A549 (cell line): ENCODE measurements at regions not wholly inside any gene's neighbourhood (a gene's known extent, or its start where the extent isn't known, plus 50 kb on each side); places are given as distances from the start of the nearest gene placed in this dataset.

Source experiments
- ATAC-seq, 2 experiments: fragments of 200-7000 bp in 1 of 2; fragments of >200 bp in 1 of 2; cut with Nextera tagmentation in 1 of 2; cut with Tn5 transposase in 1 of 2; 3 replicates each; pipeline versions ENCODE4 v1.8.0 to v1.9.1; 2018 to 2020; ENCODE audit warnings: mild to moderate bottlenecking in 1 of 2, moderate library complexity in 1 of 2
- CTCF ChIA-PET: fragments of 300-600 bp; sonication (Branson Sonifier 250); formaldehyde crosslinking; extraction: SDS; loops from one replicate; lab custom pipeline; 2021; ENCODE audit warnings: antibody characterized with exemption, inconsistent platforms; lab: Yijun Ruan, JAX
- POLR2A ChIA-PET: fragments of 350-600 bp; formaldehyde crosslinking; extraction: SDS; loops from one replicate; lab custom pipeline; 2021; ENCODE audit warnings: antibody characterized with exemption, inconsistent platforms; lab: Yijun Ruan, JAX
- DNase-seq, 2 experiments: peaks; one replicate each; pipeline versions ENCODE4 v3.0.0 to v3.0.0-alpha.2; 2011 to 2016; ENCODE audit warnings: low read depth in 1 of 2, low spot score in 1 of 2
- FAIRE-seq: peaks from 2 replicates; lab custom pipeline; 2011; peaks lifted over from hg19 to GRCh38; lab: Jason Lieb, UNC
- H3K27ac ChIP-seq, 2 experiments: fragments of >200 bp; sonication (Bioruptor Twin); formaldehyde crosslinking; 3 replicates each; pipeline ENCODE4 v1.5.1; 2016 to 2017
- H3K4me1 ChIP-seq: fragments of >200 bp; sonication (Bioruptor Twin); formaldehyde crosslinking; 3 replicates; pipeline ENCODE4 v1.6.1; 2016
- H3K4me2 ChIP-seq: fragments of >200 bp; sonication (Bioruptor Twin); formaldehyde crosslinking; 3 replicates; pipeline ENCODE4 v1.6.1; 2016
- H3K4me3 ChIP-seq: fragments of >200 bp; sonication (Bioruptor Twin); formaldehyde crosslinking; 3 replicates; pipeline ENCODE4 v1.5.1; 2016
- H3K9me3 ChIP-seq: fragments of >200 bp; sonication (Bioruptor Twin); formaldehyde crosslinking; 3 replicates; pipeline ENCODE4 v1.6.1; 2016
- BHLHE40 ChIP-seq: IDR thresholded peaks from 2 replicates; pipeline ENCODE4 v1.6.1; 2012; ENCODE audit warnings: low read depth, low read length, inconsistent platforms
- CHD2 ChIP-seq: fragments of 150-350 bp; IDR thresholded peaks from 2 replicates; pipeline ENCODE4 v1.6.1; 2014; ENCODE audit warnings: low read length; ENCODE audit not compliant: partially characterized antibody
- CHD4 ChIP-seq: fragments of 200-600 bp; sonication (generic); IDR thresholded peaks from 2 replicates; pipeline ENCODE4 v1.6.1; 2016; ENCODE audit warnings: antibody characterized with exemption, mild to moderate bottlenecking, borderline replicate concordance
- EHF ChIP-seq: fragments of 250-450 bp; sonication (Bioruptor Pico); IDR thresholded peaks from 2 replicates; pipeline ENCODE4 v1.5.0; 2020; ENCODE audit warnings: mild to moderate bottlenecking
- EHMT2 ChIP-seq: fragments of 200-600 bp; sonication (generic); IDR thresholded peaks from 2 replicates; pipeline ENCODE4 v1.6.1; 2016; ENCODE audit warnings: antibody characterized with exemption, low read depth, mild to moderate bottlenecking, moderate library complexity
- EP300 ChIP-seq, 2 experiments: fragments of >200 bp; sonication (Bioruptor Twin); formaldehyde crosslinking; IDR thresholded peaks; 2 replicates in 1 of 2; 3 replicates in 1 of 2; pipeline ENCODE4 v1.6.1; 2016 to 2017
- ESRRA ChIP-seq: fragments of 150-350 bp; IDR thresholded peaks from 2 replicates; pipeline ENCODE4 v1.6.1; 2014; ENCODE audit warnings: mild to moderate bottlenecking, low read length, borderline replicate concordance
- FOXS1 ChIP-seq: fragments of 250-450 bp; sonication (Bioruptor Pico); IDR thresholded peaks from 2 replicates; pipeline ENCODE4 v1.5.0; 2020; ENCODE audit warnings: mild to moderate bottlenecking, moderate library complexity
- GATA3 ChIP-seq: IDR thresholded peaks from 2 replicates; pipeline ENCODE4 v1.6.1; 2012; ENCODE audit warnings: borderline replicate concordance
- HDAC2 ChIP-seq: fragments of 200-600 bp; sonication (generic); IDR thresholded peaks from 2 replicates; pipeline ENCODE4 v1.6.1; 2016
- HMGXB4 ChIP-seq: fragments of 250-450 bp; sonication (Bioruptor Pico); IDR thresholded peaks from 2 replicates; pipeline ENCODE4 v1.5.0; 2021; ENCODE audit warnings: mild to moderate bottlenecking, moderate library complexity, borderline replicate concordance
- HOXB13 ChIP-seq: fragments of 250-450 bp; sonication (Bioruptor Pico); IDR thresholded peaks from 2 replicates; pipeline ENCODE4 v1.5.0; 2020; ENCODE audit warnings: low read depth, mild to moderate bottlenecking, moderate library complexity
- JUN ChIP-seq, 2 experiments: fragments of >200 bp; sonication (Bioruptor Twin); formaldehyde crosslinking; IDR thresholded peaks; 2 replicates in 1 of 2; 3 replicates in 1 of 2; pipeline ENCODE4 v1.6.1; 2016 to 2017
- KDM1A ChIP-seq: fragments of 200-600 bp; sonication (generic); IDR thresholded peaks from 2 replicates; pipeline ENCODE4 v1.6.1; 2016; ENCODE audit warnings: low read depth, mild to moderate bottlenecking
- NFE2L2 ChIP-seq: fragments of 150-350 bp; conservative IDR thresholded peaks from 2 replicates; pipeline ENCODE4 v1.6.1; 2014; ENCODE audit warnings: low read length
- NR3C1 ChIP-seq: fragments of >200 bp; sonication (Bioruptor Twin); formaldehyde crosslinking; IDR thresholded peaks from 3 replicates; pipeline ENCODE4 v1.6.1; 2017
- PHF8 ChIP-seq: fragments of 200-600 bp; sonication (generic); IDR thresholded peaks from 2 replicates; pipeline ENCODE4 v1.6.1; 2016; ENCODE audit warnings: low read depth, mild to moderate bottlenecking, antibody characterized with exemption, moderate library complexity, borderline replicate concordance
- POLR2A ChIP-seq: IDR thresholded peaks from 2 replicates; pipeline ENCODE4 v1.6.1; 2012; ENCODE audit warnings: mild to moderate bottlenecking, low read length
- POLR2AphosphoS2 ChIP-seq: conservative IDR thresholded peaks from 2 replicates; pipeline ENCODE4 v1.6.1; 2012; ENCODE audit warnings: low read length, improper control_type of control experiment, inconsistent platforms
- RCOR1 ChIP-seq: fragments of 150-350 bp; IDR thresholded peaks from 2 replicates; pipeline ENCODE4 v1.6.1; 2014; ENCODE audit warnings: antibody characterized with exemption, low read length, low read depth
- SREBF2 ChIP-seq: fragments of 450-650 bp; IDR thresholded peaks from 2 replicates; pipeline ENCODE4 v1.6.1; 2014; ENCODE audit warnings: mild to moderate bottlenecking, moderate library complexity
- TFCP2L1 ChIP-seq: fragments of 250-450 bp; sonication (Bioruptor Pico); IDR thresholded peaks from 2 replicates; pipeline ENCODE4 v1.5.0; 2021; ENCODE audit warnings: mild to moderate bottlenecking
- TP53 ChIP-seq: fragments of 250-450 bp; sonication (Bioruptor Pico); IDR thresholded peaks from 2 replicates; pipeline ENCODE4 v1.5.0; 2021; ENCODE audit warnings: mild to moderate bottlenecking, moderate library complexity
- ZC3H11A ChIP-seq: fragments of 450-650 bp; IDR thresholded peaks from 2 replicates; pipeline ENCODE4 v1.6.1; 2014; ENCODE audit warnings: antibody characterized with exemption, mild to moderate bottlenecking
- ZNF302 ChIP-seq: fragments of 250-450 bp; sonication (Bioruptor Pico); IDR thresholded peaks from 2 replicates; pipeline ENCODE4 v1.9.0; 2021; ENCODE audit warnings: inconsistent platforms, mild to moderate bottlenecking, moderate library complexity
- ZSCAN20 ChIP-seq: fragments of 250-450 bp; sonication (Bioruptor Pico); IDR thresholded peaks from 2 replicates; pipeline ENCODE4 v1.8.0; 2022; ENCODE audit warnings: mild to moderate bottlenecking, moderate library complexity
- WGBS: methylation state at CpG from one replicate; pipeline ENCODE4 v1.1.6; 2017; ENCODE audit errors: missing lambda C conversion rate; 5-methylcytosine and 5-hydroxymethylcytosine counted together
- TF ChIP-seq, protein P1 (sequence below): IDR thresholded peaks from 2 replicates; pipeline ENCODE4 v1.6.1; 2012
- TF ChIP-seq, protein P2 (sequence below): fragments of 250-450 bp; sonication (Bioruptor Pico); IDR thresholded peaks from 2 replicates; pipeline ENCODE4 v1.5.0; 2020; ENCODE audit warnings: low read depth, mild to moderate bottlenecking, moderate library complexity
- TF ChIP-seq, protein P3 (sequence below): IDR thresholded peaks from 2 replicates; pipeline ENCODE4 v1.6.1; 2012; ENCODE audit warnings: low read depth, borderline replicate concordance

DNA sequence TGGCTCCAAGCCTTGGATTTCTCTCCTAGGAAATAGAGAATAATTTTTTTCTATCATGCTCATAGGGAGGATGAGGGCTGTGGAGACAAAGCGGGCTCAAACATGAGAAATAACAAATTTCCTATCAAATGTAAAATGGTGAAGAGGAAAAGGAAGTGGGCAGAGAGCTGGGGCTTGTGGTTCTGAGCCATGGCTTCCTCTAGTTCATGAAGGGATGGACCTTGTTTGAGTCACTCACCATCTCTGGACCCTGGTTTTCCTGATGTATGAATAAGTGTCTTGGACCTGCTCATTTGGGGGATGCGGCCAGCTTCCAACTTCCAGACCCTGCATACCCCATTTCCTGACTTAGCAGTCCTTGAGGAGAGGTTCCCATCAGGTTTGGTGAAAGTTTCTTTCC is 63.0 kb downstream of the MSX1 start:
- H3K4me1 ChIP-seq, result no peaks in the 10 kb centered on the region
- POLR2A ChIA-PET, result no interaction called here
- CTCF ChIA-PET, result no interaction called here
- DNase-seq (no peak), FAIRE-seq (no peak)
- TF ChIP-seq CHD4 (no peak), FOXS1 (CRISPR knock-in tag) (no peak), HOXB13 (CRISPR knock-in tag) (no peak), ZSCAN20 (CRISPR knock-in tag) (no peak), NR3C1 (no peak), HMGXB4 (no peak), EP300 (IDR thresholded peaks at IDR 0.05) (no peak), BHLHE40 (no peak), EHF (CRISPR knock-in tag) (no peak), ESRRA (no peak), POLR2AphosphoS2 (no peak), POLR2A (no peak), HDAC2 (no peak), EHMT2 (no peak), JUN (IDR thresholded peaks at IDR 0.05) (no peak), RCOR1 (no peak), KDM1A (no peak)
- TF ChIP-seq, protein P1, sequence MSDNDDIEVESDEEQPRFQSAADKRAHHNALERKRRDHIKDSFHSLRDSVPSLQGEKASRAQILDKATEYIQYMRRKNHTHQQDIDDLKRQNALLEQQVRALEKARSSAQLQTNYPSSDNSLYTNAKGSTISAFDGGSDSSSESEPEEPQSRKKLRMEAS, result no peak
- TF ChIP-seq, protein P2, sequence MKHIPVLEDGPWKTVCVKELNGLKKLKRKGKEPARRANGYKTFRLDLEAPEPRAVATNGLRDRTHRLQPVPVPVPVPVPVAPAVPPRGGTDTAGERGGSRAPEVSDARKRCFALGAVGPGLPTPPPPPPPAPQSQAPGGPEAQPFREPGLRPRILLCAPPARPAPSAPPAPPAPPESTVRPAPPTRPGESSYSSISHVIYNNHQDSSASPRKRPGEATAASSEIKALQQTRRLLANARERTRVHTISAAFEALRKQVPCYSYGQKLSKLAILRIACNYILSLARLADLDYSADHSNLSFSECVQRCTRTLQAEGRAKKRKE (CRISPR knock-in tag), result no peak
- TF ChIP-seq, all 56 proteins: peak for 0
- no peak overlapping the region for H3K27ac ChIP-seq
- H3K4me3 ChIP-seq, result no peak overlapping the region
- no peaks in the 10 kb centered on the region for H3K9me3 ChIP-seq
- no peak for ATAC-seq
- no peak overlapping the region for H3K4me2 ChIP-seq
- WGBS, result 8% methylated on average over 2 of the region's 2 CpGs

- 20% methylated on average over 1 of the region's 1 CpG for WGBS
- CTCF ChIA-PET, result no interaction called here
- no peak for FAIRE-seq
- Histone ChIP-seq H3K4me1 (no peaks in the 10 kb centered on the region), H3K4me2 (no peak overlapping the region), H3K27ac (no peak overlapping the region), H3K4me3 (no peak overlapping the region), H3K9me3 (no peaks in the 10 kb centered on the region)
- TF ChIP-seq POLR2A (no peak), PHF8 (no peak), ESRRA (no peak), ZNF302 (no peak), SREBF2 (no peak), BHLHE40 (no peak), GATA3 (no peak), ZC3H11A (no peak), CHD2 (no peak), TFCP2L1 (CRISPR knock-in tag) (no peak), NFE2L2 (no peak), JUN (IDR thresholded peaks at IDR 0.05) (no peak), TP53 (CRISPR knock-in tag) (no peak)
- TF ChIP-seq, protein P3, sequence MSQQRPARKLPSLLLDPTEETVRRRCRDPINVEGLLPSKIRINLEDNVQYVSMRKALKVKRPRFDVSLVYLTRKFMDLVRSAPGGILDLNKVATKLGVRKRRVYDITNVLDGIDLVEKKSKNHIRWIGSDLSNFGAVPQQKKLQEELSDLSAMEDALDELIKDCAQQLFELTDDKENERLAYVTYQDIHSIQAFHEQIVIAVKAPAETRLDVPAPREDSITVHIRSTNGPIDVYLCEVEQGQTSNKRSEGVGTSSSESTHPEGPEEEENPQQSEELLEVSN, result no peak
- no peak for DNase-seq
- ATAC-seq, result no peak
- POLR2A ChIA-PET, result no interaction called here
Observed at GRCh38 chr4:4923201-4923600, 63.7 kb downstream of the MSX1 start.
